ENCODE measurements at regions not wholly inside any gene's neighbourhood (a gene's known extent, or its start where the extent isn't known, plus 50 kb on each side); places are given as distances from the start of the nearest gene placed in this dataset.

DNA sequence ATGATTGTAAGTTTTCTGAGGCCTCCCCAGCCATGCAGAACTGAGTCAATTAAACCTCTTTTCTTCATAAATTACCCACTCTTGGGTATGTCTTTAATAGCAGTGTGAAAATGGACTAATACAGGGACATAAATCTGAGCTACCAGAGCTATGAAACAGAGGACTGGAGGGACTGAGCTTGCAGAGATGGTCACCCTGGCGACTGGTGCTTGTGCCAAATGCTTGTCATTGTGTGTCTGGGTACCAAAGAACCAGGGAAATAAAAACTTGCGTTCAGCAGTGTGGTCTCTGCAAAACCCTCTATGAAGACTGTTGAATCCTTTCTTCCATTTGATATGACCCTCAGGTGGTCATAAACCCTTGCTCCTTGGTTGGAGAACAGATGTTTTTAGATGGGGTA is 105.1 kb upstream of the PRL start:
- FAIRE-seq (no peak), DNase-seq (ENCODE audit: low read depth, low spot score) (no peak)
- Histone ChIP-seq H3K4me3 (ENCODE audit: control insufficient read depth in 2 of 3, extremely low read depth in 1 of 3, insufficient read depth in 2 of 3, low read depth in 1 of 3, low read length in 3 of 3) (no peak overlapping the region), H3K9me3 (ENCODE audit: control insufficient read depth, low read depth, low read length) (no peaks in the 10 kb centered on the region), H3K79me2 (ENCODE audit: control insufficient read depth, insufficient read depth, low read length) (no peaks in the 10 kb centered on the region), H3K9ac (ENCODE audit: control insufficient read depth, extremely low read depth, insufficient read depth, low read length) (no peak overlapping the region), H3K27ac (ENCODE audit: control insufficient read depth, insufficient read depth, low read length) (no peak overlapping the region), H3K27me3 (ENCODE audit: control insufficient read depth, extremely low read depth, insufficient read depth, low read length) (no peaks in the 10 kb centered on the region), H4K20me1 (ENCODE audit: control insufficient read depth, extremely low read depth, insufficient read depth, low read length) (no peaks in the 10 kb centered on the region), H2AFZ (ENCODE audit: control insufficient read depth, low read length) (no peak overlapping the region), H3K36me3 (ENCODE audit: control insufficient read depth in 2 of 2, extremely low read depth in 1 of 2, insufficient read depth in 2 of 2, low read length in 2 of 2) (no peaks in the 10 kb centered on the region), H3K4me1 (ENCODE audit: control insufficient read depth, extremely low read depth, insufficient read depth, low read length) (no peaks in the 10 kb centered on the region), H3K4me2 (ENCODE audit: control insufficient read depth, extremely low read depth, insufficient read depth, low read depth, low read length) (no peak overlapping the region), H3K9me1 (ENCODE audit: control insufficient read depth, extremely low read depth, insufficient read depth, low read length) (no peaks in the 10 kb centered on the region)
- dilution Hi-C loops (cut with MboI; ENCODE audit: extremely low pct_ligation_motif_present, low sequenced_read_pairs): no loop called here
- TF ChIP-seq, protein P1, sequence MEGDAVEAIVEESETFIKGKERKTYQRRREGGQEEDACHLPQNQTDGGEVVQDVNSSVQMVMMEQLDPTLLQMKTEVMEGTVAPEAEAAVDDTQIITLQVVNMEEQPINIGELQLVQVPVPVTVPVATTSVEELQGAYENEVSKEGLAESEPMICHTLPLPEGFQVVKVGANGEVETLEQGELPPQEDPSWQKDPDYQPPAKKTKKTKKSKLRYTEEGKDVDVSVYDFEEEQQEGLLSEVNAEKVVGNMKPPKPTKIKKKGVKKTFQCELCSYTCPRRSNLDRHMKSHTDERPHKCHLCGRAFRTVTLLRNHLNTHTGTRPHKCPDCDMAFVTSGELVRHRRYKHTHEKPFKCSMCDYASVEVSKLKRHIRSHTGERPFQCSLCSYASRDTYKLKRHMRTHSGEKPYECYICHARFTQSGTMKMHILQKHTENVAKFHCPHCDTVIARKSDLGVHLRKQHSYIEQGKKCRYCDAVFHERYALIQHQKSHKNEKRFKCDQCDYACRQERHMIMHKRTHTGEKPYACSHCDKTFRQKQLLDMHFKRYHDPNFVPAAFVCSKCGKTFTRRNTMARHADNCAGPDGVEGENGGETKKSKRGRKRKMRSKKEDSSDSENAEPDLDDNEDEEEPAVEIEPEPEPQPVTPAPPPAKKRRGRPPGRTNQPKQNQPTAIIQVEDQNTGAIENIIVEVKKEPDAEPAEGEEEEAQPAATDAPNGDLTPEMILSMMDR (optimal IDR thresholded peaks at IDR 0.05 in 1 of 3, IDR thresholded peaks at IDR 0.05 in 1 of 3, conservative IDR thresholded peaks at IDR 0.05 in 1 of 3; ENCODE audit: extremely low read depth in 1 of 3, insufficient read depth in 2 of 3, low read length in 3 of 3): no peak
- TF ChIP-seq EZH2 (IDR thresholded peaks at IDR 0.05; ENCODE audit: low read length): no peak

DNA sequence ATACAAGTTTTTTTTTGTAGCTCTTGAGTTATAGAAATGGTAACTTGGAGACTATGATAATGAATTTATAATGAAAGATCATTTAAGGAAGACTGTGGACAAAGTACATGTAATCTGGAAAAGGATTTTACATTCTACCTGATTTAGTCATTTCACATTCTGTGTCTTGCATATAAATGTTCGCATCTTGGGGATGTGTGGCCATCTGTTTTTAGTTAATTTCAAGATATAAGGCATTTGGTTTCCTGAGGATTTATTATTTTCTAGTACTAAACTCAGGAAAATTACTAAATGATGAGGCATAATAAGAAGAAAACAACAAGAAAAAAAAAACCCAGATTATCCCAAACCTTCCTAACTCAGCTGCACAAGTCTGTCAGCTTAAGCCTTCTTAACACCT is 112.7 kb upstream of the PRL start:
- H3K27ac ChIP-seq (ENCODE audit: control insufficient read depth, insufficient read depth, low read length): no peak overlapping the region
- H2AFZ ChIP-seq (ENCODE audit: control insufficient read depth, low read length): no peak overlapping the region
- H3K79me2 ChIP-seq (ENCODE audit: control insufficient read depth, insufficient read depth, low read length): no peaks in the 10 kb centered on the region
- H3K9me1 ChIP-seq (ENCODE audit: control insufficient read depth, extremely low read depth, insufficient read depth, low read length): no peaks in the 10 kb centered on the region
- TF ChIP-seq, protein P1 (optimal IDR thresholded peaks at IDR 0.05 in 1 of 3, IDR thresholded peaks at IDR 0.05 in 1 of 3, conservative IDR thresholded peaks at IDR 0.05 in 1 of 3; ENCODE audit: extremely low read depth in 1 of 3, insufficient read depth in 2 of 3, low read length in 3 of 3): no peak
- no peak for TF ChIP-seq EZH2 (IDR thresholded peaks at IDR 0.05; ENCODE audit: low read length)
- H3K4me3 ChIP-seq (ENCODE audit: control insufficient read depth in 2 of 3, extremely low read depth in 1 of 3, insufficient read depth in 2 of 3, low read depth in 1 of 3, low read length in 3 of 3): no peak overlapping the region
- no peaks in the 10 kb centered on the region for H3K4me1 ChIP-seq (ENCODE audit: control insufficient read depth, extremely low read depth, insufficient read depth, low read length)
- no peaks in the 10 kb centered on the region for H3K9me3 ChIP-seq (ENCODE audit: control insufficient read depth, low read depth, low read length)
- dilution Hi-C loops (cut with MboI; ENCODE audit: extremely low pct_ligation_motif_present, low sequenced_read_pairs): no loop called here
- no peak overlapping the region for H3K4me2 ChIP-seq (ENCODE audit: control insufficient read depth, extremely low read depth, insufficient read depth, low read depth, low read length)
- FAIRE-seq (no peak), DNase-seq (ENCODE audit: low read depth, low spot score) (no peak)
- H3K36me3 ChIP-seq (ENCODE audit: control insufficient read depth in 2 of 2, extremely low read depth in 1 of 2, insufficient read depth in 2 of 2, low read length in 2 of 2): no peaks in the 10 kb centered on the region
- H3K27me3 ChIP-seq (ENCODE audit: control insufficient read depth, extremely low read depth, insufficient read depth, low read length): no peaks in the 10 kb centered on the region
- H3K9ac ChIP-seq (ENCODE audit: control insufficient read depth, extremely low read depth, insufficient read depth, low read length): no peak overlapping the region
- no peaks in the 10 kb centered on the region for H4K20me1 ChIP-seq (ENCODE audit: control insufficient read depth, extremely low read depth, insufficient read depth, low read length)
